ENCODE measurements at regions not wholly inside any gene's neighbourhood (a gene's known extent, or its start where the extent isn't known, plus 50 kb on each side); places are given as distances from the start of the nearest gene placed in this dataset.
"Not testable (repeated sequence)": the region's sequence is repeated elsewhere in the genome, so short reads cannot be mapped to it uniquely, and the experiment has no call there.

DNA sequence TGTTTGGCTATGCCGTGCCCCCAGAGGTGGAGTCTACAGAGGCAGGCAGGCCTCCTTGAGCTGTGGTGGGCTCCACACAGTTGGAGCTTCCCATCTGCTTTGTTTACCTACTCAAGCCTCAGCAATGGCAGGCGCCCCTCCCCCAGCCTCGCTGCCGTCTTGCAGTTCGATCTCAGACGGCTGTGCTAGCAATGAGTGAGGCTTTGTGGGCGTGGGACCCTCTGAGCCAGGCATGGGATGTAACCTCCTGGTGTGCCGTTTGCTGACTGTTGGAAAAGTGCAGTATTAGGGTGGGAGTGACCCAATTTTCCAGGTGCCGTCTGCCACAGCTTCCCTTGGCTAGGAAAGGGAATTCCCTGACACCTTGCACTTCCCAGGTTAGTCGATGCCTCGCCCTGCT is 652.8 kb upstream of the EEF2KMT start:
- not testable (repeated sequence) for TF ChIP-seq EZH2phosphoT487 (IDR thresholded peaks at IDR 0.05; ENCODE audit: insufficient read depth, low read depth); EZH2 (IDR thresholded peaks at IDR 0.05; ENCODE audit: insufficient read depth, poor library complexity, severe bottlenecking)

Data from GM23248 (cell line).